ENCODE measurements at regions not wholly inside any gene's neighbourhood (a gene's known extent, or its start where the extent isn't known, plus 50 kb on each side); places are given as distances from the start of the nearest gene placed in this dataset.
A peak's percentile ranks its signal among the peaks of the same experiment; 100 is the strongest.
"Not testable (repeated sequence)": the region's sequence is repeated elsewhere in the genome, so short reads cannot be mapped to it uniquely, and the experiment has no call there.

DNA sequence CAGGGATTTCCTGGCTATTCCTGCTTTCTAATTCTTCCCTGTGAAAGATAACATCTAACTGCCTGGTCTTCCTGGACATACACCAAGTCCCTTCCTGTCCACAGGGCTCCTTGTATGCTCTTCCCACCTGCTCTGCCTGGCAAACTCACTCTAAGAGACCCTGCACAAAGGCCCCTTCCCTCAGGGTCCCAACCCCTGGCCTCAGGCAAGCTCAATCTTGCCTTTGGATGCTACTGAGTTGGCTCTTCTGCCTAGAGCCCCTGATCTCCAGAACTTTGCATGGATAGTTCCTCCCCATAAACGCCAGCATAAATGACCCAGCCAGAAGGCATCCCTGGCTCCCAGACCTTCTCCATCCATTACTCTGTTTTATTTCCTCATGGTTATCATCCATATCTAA, 98.3 kb upstream of the OTOS start:
- Histone ChIP-seq H3K9me3 (no peaks in the 10 kb centered on the region), H3K4me1 (peaks cover 16 to 23% (median 20%) of the 10 kb centered on the region in 3 donors), H3K27ac (peak overlapping the region in 2 of 4 donors; percentile 76 to 78), H3K36me3 (no peaks in the 10 kb centered on the region), H3K27me3 (no peaks in the 10 kb centered on the region), H3K4me3 (no peak overlapping the region)
- ATAC-seq (no peak), FAIRE-seq (no peak), DNase-seq (peak in 1 of 6 donors; percentile 11)
- TF ChIP-seq CTCF (IDR thresholded peaks at IDR 0.05), result no peak
- WGBS, 2 donors, result 94% methylated on average over 1 of the region's 1 CpG
- intact Hi-C loops (cut with DNase I), result no loop called here

GRCh38 chr2:240239325-240239724, 98.9 kb upstream of the OTOS start:
- Histone ChIP-seq H3K9me3 (no peaks in the 10 kb centered on the region), H3K4me3 (no peak overlapping the region), H3K4me1 (peaks cover 16 to 23% (median 17%) of the 10 kb centered on the region in 3 donors), H3K27ac (no peak overlapping the region), H3K27me3 (no peaks in the 10 kb centered on the region), H3K36me3 (no peaks in the 10 kb centered on the region)
- intact Hi-C loops (cut with DNase I), result no loop called here
- 96 to 97% methylated on average over 1 of the region's 1 CpG for WGBS, 2 donors
- FAIRE-seq (no peak), ATAC-seq (no peak), DNase-seq (no peak)
- TF ChIP-seq CTCF (IDR thresholded peaks at IDR 0.05), result no peak

DNA sequence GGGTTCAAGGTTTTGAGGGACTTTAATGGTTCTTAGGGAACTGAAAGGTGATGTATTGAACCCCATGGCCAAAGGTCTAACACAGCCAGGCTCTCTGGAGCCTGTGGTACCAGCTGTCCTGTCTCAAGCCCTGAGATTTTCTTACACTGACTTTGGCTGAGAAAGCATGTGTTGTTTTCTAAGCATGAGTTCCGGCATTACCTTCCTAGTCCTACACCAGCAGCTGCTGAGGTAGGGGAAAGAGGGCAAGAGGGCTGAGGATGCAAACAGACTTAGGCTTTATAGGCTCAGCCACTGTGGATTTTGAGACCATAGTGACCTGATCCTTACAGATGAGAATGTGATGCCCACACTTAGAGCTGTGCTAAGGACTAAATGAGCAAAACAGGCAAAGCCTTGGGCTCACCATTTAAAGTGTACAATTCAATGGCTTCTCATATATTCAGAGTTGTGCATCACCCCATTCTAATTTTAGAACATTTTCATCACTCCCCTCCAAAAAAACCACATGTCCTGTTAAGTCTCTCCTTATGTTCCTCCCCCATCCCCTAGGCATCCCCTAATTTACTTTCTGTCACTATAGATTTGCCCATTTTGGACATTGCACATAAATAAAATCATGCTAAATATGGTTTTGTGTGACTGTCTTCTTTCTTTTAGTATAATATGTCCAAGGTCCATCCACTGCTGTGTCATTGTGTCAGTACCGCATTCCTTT, 99.7 kb upstream of the OTOS start:
- H3K27me3 ChIP-seq, result no peaks in the 10 kb centered on the region
- no peak overlapping the region for H3K27ac ChIP-seq
- H3K36me3 ChIP-seq, result no peaks in the 10 kb centered on the region
- 90 to 97% methylated on average over 2 of the region's 2 CpGs for WGBS, 2 donors
- no peak for TF ChIP-seq CTCF (IDR thresholded peaks at IDR 0.05)
- DNase-seq (no peak), ATAC-seq (no peak), FAIRE-seq (no peak)
- H3K4me3 ChIP-seq, result no peak overlapping the region
- H3K4me1 ChIP-seq, result peaks cover 16 to 23% (median 17%) of the 10 kb centered on the region in 3 donors
- intact Hi-C loops (cut with DNase I), result no loop called here
- no peaks in the 10 kb centered on the region for H3K9me3 ChIP-seq

- H3K9me3 ChIP-seq, result no peaks in the 10 kb centered on the region
- H3K4me1 ChIP-seq, result peaks cover 16 to 23% (median 17%) of the 10 kb centered on the region in 3 donors
- no peaks in the 10 kb centered on the region for H3K36me3 ChIP-seq
- DNase-seq (no peak), ATAC-seq (no peak), FAIRE-seq (no peak)
- H3K27me3 ChIP-seq, result no peaks in the 10 kb centered on the region
- TF ChIP-seq CTCF (IDR thresholded peaks at IDR 0.05), result no peak
- H3K4me3 ChIP-seq, result no peak overlapping the region
- 90 to 98% methylated on average over 1 of the region's 1 CpG for WGBS, 2 donors
- intact Hi-C loops (cut with DNase I), result no loop called here
- H3K27ac ChIP-seq, result no peak overlapping the region
These were observed 100.3 kb upstream of the OTOS start for GRCh38 chr2:240240781-240241180.

DNA sequence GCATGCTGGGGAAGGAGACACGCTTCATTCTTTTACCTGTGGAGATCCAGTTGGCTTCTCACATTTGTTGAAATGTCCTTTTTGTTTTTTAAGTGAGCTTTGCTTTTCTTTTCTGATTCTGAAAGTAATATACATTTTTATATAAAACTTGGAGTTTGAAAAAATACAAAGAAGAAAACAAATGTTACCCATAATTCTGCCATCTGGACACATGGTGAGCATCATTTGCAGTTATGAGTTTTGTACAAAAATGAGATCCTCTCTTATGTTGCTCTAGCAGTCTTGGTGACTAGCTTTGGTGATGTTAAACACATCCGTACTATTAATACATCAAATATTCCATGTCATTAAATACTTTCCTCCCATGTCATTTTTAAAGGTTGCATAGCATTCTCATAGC, 101.1 kb upstream of the OTOS start:
- no peak for TF ChIP-seq CTCF (IDR thresholded peaks at IDR 0.05)
- Histone ChIP-seq H3K27ac (no peak overlapping the region), H3K4me1 (peaks cover 12 to 16% (median 14%) of the 10 kb centered on the region in 3 donors), H3K9me3 (no peaks in the 10 kb centered on the region), H3K4me3 (no peak overlapping the region), H3K27me3 (no peaks in the 10 kb centered on the region), H3K36me3 (no peaks in the 10 kb centered on the region)
- no peak for FAIRE-seq
- 95 to 96% methylated on average over 2 of the region's 2 CpGs for WGBS, 2 donors
- intact Hi-C loops (cut with DNase I), result no loop called here
- no peak for DNase-seq
- ATAC-seq, result no peak

DNA sequence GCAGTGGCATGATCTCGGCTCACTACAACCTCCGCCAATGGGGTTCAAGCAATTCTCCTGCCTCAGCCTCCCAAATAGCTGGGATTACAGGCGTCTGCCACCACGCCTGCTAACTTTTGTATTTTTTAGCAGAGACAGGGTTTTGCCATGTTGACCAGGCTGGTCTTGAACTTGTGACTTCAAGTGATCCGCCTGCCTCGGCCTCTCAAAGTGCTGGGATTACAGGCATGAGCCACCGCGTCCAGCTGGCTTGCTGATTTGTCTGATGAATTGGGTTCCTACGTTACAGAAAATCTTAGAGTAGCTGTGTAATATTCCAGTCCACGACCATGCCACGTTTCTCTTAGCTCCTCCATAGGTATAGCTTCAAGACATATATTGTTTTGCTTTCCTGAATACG, 102.6 kb upstream of the OTOS start:
- H3K4me1 ChIP-seq; H3K36me3 ChIP-seq; H3K27ac ChIP-seq; H3K27me3 ChIP-seq; H3K9me3 ChIP-seq; FAIRE-seq; DNase-seq; intact Hi-C loops (cut with DNase I); H3K4me3 ChIP-seq; ATAC-seq: not testable (repeated sequence)
- WGBS, 2 donors, result 89 to 93% methylated on average over 12 of the region's 12 CpGs

Data from pancreas (tissue), 10 donors.